UCSD-AML1 (cell line): ENCODE measurements at regions not wholly inside any gene's neighbourhood (a gene's known extent, or its start where the extent isn't known, plus 50 kb on each side); places are given as distances from the start of the nearest gene placed in this dataset.

Experiments used
- DNase-seq: peaks from one replicate; lab custom pipeline; 2025; ENCODE audit not compliant: unreplicated experiment; lab: John Stamatoyannopoulos, UW

- no peak for DNase-seq
Measured at GRCh38 chr20:63089051-63089907, 82.5 kb upstream of the BHLHE23 start.

- DNase-seq, result no peak
Measured at GRCh38 chr20:63087872-63088680, 81.3 kb upstream of the BHLHE23 start.

GRCh38 chr20:63087236-63087871 is 80.6 kb upstream of the BHLHE23 start:
- DNase-seq, result no peak

GRCh38 chr20:63086421-63087235 is 79.9 kb upstream of the BHLHE23 start:
- DNase-seq, result no peak

GRCh38 chr20:63085151-63085861 is 78.5 kb upstream of the BHLHE23 start:
- no peak for DNase-seq

GRCh38 chr20:63084563-63084927 is 77.8 kb upstream of the BHLHE23 start:
- no peak for DNase-seq

GRCh38 chr20:63083831-63084562 is 77.2 kb upstream of the BHLHE23 start:
- no peak for DNase-seq

- no peak for DNase-seq
Measured at GRCh38 chr20:63082939-63083735, 76.4 kb upstream of the BHLHE23 start.

GRCh38 chr20:63082308-63082938 is 75.7 kb upstream of the BHLHE23 start:
- peak; percentile 27 for DNase-seq

- no peak for DNase-seq
Measured at GRCh38 chr20:63081831-63082230, 75.1 kb upstream of the BHLHE23 start.

GRCh38 chr20:63081351-63081750 is 74.6 kb upstream of the BHLHE23 start:
- no peak for DNase-seq

GRCh38 chr20:63080811-63081210 is 74.0 kb upstream of the BHLHE23 start:
- DNase-seq, result no peak

GRCh38 chr20:63080411-63080810 is 73.6 kb upstream of the BHLHE23 start:
- no peak for DNase-seq

GRCh38 chr20:63079971-63080370 is 73.2 kb upstream of the BHLHE23 start:
- DNase-seq, result no peak

GRCh38 chr20:63077705-63078104 is 70.9 kb upstream of the BHLHE23 start:
- no peak for DNase-seq

GRCh38 chr20:63076421-63076820 is 69.7 kb upstream of the BHLHE23 start:
- no peak for DNase-seq

- no peak for DNase-seq
Measured at GRCh38 chr20:63074631-63075030, 67.9 kb upstream of the BHLHE23 start.

- no peak for DNase-seq
Measured at GRCh38 chr20:63074182-63074581, 67.4 kb upstream of the BHLHE23 start.
